HG02981 (cell line): ENCODE measurements at regions not wholly inside any gene's neighbourhood (a gene's known extent, or its start where the extent isn't known, plus 50 kb on each side); places are given as distances from the start of the nearest gene placed in this dataset.

Experiments used
- ATAC-seq: cut with Tn5 transposase; IDR thresholded peaks from one replicate; pipeline ENCODE4 v1.9.1; 2021; ENCODE audit warnings: mild to moderate bottlenecking, moderate library complexity; ENCODE audit not compliant: unreplicated experiment

GRCh38 chrY:15624370-15624769, 1100.0 kb downstream of the NLGN4Y start:
- ATAC-seq = no peak

- ATAC-seq = no peak
These were observed 1100.6 kb downstream of the NLGN4Y start for GRCh38 chrY:15624928-15625327.

- ATAC-seq = no peak
These were observed 1123.9 kb downstream of the NLGN4Y start for GRCh38 chrY:15648198-15648597.

- ATAC-seq = no peak
These were observed 1125.7 kb downstream of the NLGN4Y start for GRCh38 chrY:15650056-15650455.

GRCh38 chrY:15688531-15688930, 1164.2 kb downstream of the NLGN4Y start:
- no peak for ATAC-seq

- no peak for ATAC-seq
These were observed 1165.7 kb downstream of the NLGN4Y start for GRCh38 chrY:15689994-15690393.

- ATAC-seq = no peak
These were observed 1177.8 kb downstream of the NLGN4Y start for GRCh38 chrY:15702131-15702530.

- ATAC-seq = no peak
These were observed 1180.6 kb downstream of the NLGN4Y start for GRCh38 chrY:15704906-15705305.

- no peak for ATAC-seq
These were observed 1225.5 kb downstream of the NLGN4Y start for GRCh38 chrY:15749533-15750433.

GRCh38 chrY:15751001-15751400, 1226.7 kb downstream of the NLGN4Y start:
- no peak for ATAC-seq

GRCh38 chrY:15756266-15756665, 1231.9 kb downstream of the NLGN4Y start:
- no peak for ATAC-seq

- ATAC-seq = no peak
These were observed 1249.2 kb downstream of the NLGN4Y start for GRCh38 chrY:15773579-15773978.

GRCh38 chrY:15775880-15776279, 1251.6 kb downstream of the NLGN4Y start:
- no peak for ATAC-seq

- ATAC-seq = no peak
These were observed 1255.6 kb downstream of the NLGN4Y start for GRCh38 chrY:15779891-15780290.

GRCh38 chrY:15800021-15800420, 1275.7 kb downstream of the NLGN4Y start:
- ATAC-seq = no peak

- ATAC-seq = no peak
These were observed 1281.7 kb downstream of the NLGN4Y start for GRCh38 chrY:15805985-15806384.

GRCh38 chrY:15814241-15814640, 1289.9 kb downstream of the NLGN4Y start:
- no peak for ATAC-seq
